Left colon (tissue), 2 donors: ENCODE measurements at regions not wholly inside any gene's neighbourhood (a gene's known extent, or its start where the extent isn't known, plus 50 kb on each side); places are given as distances from the start of the nearest gene placed in this dataset.

Source experiments
- ATAC-seq: fragments of 200-7000 bp; cut with Tn5 transposase; one replicate; pipeline ENCODE4 v1.9.1; 2020; ENCODE audit warnings: mild to moderate bottlenecking, moderate library complexity
- DNase-seq, 2 donors: peaks; one replicate each; pipeline ENCODE4 v3.0.0-alpha.2; 2020
- intact Hi-C, 2 donors: fragments of 100-400 bp; cut with DNase I in 1 of 2; cut with micrococcal nuclease in 1 of 2; formaldehyde crosslinking; loops; one replicate each; pipeline versions ENCODE4 v1.11.2 to v1.14.0; 2022; cut with DNase I, micrococcal nuclease
- donor health status: DM: no; HTN: no; CAD: no.
- donor health status: DM: yes; HTN: yes; CAD: no.

DNA sequence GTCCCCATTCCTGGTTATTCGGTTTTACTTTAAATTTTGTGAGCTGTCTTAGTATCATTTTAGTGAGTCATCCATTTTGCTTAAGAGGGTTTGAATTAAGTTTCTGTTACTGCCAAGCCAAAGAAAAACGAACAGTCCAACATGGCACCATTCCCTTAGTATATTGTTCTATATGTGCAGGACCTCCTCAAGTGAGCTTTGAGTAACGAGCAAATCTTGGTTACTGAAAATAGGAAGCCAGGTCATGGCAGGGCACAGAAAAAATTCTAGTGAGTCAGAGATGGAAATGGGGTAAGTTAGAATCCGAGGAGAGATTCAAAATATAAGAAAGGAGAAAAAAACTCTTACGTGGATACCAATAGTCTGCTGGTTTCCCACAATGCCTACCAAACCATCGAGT, 292.9 kb downstream of the BAMBI start:
- intact Hi-C loops: no loop called here
- no peak for ATAC-seq

DNA sequence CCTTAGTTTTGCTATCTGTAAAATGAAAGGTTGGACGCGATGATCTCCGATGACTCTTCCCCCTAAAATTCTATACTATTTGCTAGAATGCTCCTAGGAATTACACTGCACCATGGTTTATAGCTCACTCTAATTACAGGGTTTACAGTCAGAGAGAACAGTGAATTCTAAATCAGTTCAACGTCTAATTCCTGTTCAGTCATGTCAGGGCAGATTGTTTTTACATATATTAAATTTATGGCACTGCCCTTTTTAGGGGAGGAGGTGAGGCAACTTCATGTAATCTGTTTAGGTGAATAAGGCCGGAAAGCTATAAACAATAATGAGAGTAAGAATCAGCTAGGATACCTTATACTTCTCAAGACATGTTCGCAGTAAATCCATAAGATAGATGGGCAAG, 293.9 kb downstream of the BAMBI start:
- intact Hi-C loops: no loop called here
- ATAC-seq (no peak), DNase-seq (no peak)

More for the DNA sequence above, 292.9 kb downstream of the BAMBI start:
- no peak for DNase-seq

- DNase-seq (no peak), ATAC-seq (no peak)
- intact Hi-C loops: no loop called here
Observed at GRCh38 chr10:28971764-28972163, 294.4 kb downstream of the BAMBI start.

DNA sequence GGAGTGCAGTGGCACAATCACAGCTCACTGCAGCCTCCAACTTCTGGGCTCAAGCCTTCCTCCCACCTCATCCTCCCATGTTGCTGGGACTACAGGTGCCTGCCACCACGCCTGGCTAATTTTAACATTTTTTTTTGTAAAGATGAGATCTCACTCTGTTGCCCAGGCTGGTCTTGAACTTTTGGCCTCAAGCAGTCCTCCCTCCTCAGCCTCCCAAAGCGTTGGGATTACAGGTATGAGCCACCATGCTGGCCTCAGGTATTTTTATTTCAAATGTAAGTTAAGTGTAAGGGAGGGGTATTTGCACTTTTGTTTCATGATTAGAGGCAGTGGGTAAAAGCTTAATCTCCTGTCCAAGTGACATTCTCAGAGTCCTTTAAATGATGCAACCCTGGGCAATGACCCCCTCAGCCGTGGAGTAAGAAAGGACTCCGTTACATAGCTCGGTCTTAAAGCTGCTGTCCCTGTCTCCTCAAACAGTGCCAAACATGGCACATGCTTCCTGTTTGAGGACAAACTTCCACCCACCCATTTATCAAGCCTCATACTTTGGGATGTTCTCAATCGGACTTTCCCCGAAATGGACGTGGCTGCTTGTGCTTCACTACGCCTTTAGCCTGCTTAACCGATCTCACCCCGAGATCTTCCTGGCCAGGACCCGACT, 296.1 kb downstream of the BAMBI start:
- DNase-seq: no peak
- intact Hi-C loops: no loop called here
- no peak for ATAC-seq

GRCh38 chr10:28975891-28976531, 298.7 kb downstream of the BAMBI start:
- no peak for DNase-seq
- intact Hi-C loops: no loop called here
- no peak for ATAC-seq

DNA sequence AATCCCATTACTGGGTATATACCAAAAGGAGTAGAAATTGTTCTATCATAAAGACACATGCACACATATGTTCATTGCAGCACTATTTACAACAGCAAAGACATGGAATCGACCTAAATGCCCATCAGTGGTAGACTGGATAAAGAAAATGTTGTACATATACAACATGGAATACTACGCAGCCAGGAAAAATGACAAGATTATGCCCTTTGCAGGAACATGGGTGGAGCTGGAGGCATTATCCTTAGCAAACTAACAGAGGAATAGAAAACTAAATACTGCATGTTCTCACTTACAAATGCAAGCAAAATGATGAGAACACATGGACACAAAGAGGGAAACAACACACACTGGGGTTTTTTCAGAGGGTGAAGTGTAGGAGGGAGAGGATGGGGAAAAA, 300.2 kb downstream of the BAMBI start:
- intact Hi-C loops: no loop called here

DNA sequence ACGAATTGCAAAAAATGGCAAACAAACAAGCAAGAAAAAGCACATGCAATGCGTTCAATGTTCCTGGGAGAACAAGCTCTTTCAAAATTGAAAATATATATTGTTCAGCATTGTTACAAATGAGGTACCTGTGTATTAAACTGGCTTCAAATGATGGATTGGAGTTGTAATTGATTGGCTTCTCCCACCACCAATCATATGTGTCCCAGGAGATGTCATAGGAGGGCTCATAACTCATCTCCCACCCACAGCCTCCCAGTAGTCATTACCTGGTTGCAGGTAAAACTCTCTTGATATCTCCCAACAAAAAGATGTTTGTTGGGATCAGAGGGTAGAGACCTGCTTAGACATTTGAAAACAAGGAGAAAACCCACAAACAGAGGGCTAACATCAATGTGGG, 302.9 kb downstream of the BAMBI start:
- DNase-seq: no peak
- no peak for ATAC-seq
- intact Hi-C loops: no loop called here

More for the DNA sequence above, 300.2 kb downstream of the BAMBI start:
- ATAC-seq: no peak
- no peak for DNase-seq

- ATAC-seq (no peak), DNase-seq (no peak)
- intact Hi-C loops: no loop called here
Observed at GRCh38 chr10:28981007-28981406, 303.7 kb downstream of the BAMBI start.

DNA sequence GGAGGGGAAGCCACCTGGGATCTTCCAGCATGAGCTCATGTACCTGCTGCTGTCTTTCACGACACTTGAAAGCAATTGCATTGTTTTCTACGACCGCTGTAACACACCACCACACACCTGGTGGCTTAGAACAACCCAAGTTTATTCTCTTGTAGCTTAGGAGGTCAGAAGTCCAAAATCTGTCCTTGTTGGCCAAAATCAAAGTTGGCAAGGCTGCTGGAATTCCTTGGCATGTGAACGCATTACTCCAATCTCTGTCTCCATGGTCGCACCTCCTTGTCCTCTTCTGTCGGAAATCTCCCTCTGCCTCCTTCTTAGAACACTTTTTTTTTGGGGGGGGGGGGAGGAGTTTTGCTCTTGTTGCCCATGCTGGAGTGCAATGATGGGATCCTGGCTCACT, 305.7 kb downstream of the BAMBI start:
- DNase-seq (no peak), ATAC-seq (no peak)
- intact Hi-C loops: no loop called here

- intact Hi-C loops: no loop called here
- ATAC-seq: no peak
- DNase-seq: no peak
Observed at GRCh38 chr10:28983799-28984198, 305.1 kb upstream of the LYZL1 start.

DNA sequence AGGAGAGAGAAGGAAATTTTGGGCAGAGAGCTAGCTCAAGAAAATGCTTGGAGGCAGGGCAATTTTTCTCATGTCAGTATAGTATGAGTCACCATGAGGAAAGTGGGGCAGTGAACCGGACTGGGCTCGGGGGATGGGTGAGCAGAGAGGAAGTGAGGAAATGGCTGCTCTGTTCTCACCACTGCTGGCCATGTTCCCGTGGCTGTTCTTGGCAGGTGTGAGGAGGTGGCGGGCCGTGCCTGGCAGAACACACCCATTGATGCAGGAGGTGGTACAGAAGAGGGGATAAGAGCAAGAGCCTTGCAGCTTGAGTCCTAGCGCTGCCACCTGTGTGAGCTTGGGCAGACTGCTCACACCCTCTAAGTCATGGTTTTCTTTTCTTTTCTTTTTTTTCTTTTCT, 304.4 kb upstream of the LYZL1 start:
- peak; percentile 79 for ATAC-seq
- intact Hi-C loops: no loop called here
- DNase-seq: peak; percentile 36 to 64

DNA sequence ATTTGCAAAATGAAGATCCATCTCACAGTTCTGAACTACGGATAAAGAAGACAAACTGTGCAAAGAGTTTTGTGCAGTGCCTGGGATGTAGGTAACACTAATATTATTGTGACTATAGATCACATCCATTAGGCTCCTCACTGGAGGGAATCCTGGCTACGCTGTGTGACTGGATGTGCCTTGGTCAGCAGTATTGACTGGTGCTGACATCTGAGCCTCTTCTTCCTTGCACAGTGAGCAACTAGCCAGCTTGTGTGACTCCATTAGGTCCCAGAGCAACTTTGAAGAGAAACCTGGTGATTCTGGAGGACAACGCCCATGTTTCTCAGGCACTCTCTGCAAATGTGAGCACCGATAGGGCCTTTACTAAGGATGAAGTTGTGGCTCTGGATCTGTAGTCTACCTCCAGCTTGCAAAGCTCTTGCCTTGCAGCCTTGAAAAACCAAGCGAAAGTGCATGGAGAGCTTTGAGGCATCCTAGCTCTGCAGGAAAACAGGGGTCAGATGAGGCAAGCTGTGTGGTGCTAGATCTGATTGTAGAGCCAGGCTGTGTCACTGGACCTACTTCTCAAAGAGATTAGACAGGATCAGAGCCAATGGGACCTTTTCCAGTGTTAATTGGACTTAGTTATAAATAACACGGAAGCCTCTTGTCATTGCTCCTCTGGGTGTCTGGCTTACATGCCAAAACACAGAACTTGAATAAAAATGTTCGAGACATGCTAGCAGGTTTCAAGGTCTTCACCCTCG, 303.6 kb upstream of the LYZL1 start:
- ATAC-seq: no peak
- intact Hi-C loops: no loop called here
- no peak for DNase-seq

DNA sequence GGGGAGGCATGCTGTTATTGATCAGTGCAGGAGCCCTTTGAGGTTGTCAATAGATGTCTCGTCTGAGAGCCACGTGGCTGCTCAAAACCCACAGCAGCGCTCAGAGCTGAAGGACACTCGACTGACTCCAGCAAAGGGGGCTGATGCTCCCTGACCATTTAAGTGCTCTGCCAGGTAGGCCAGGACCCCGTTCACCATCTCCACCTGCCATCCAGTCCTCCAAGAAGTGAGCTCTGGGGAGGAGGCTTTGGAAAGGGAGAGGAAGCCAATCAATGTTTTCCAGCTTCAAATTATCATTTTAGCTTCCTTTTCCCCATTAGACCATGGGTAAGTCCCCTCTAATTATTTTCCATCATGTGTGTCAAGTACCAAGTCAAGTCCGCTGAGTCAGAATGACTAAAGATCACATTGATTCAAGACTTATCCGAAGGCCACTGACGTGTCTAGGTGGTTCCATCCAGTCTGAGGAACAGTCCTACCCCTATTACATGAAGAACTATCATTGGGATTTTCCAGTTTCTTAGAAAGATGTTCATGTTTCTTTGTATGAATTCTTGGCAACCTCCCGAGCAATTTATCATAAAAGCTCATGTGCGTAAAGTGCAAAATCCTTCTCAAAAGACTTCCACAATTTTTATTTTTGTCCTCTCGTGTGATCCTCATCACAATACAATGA, 302.6 kb upstream of the LYZL1 start:
- ATAC-seq (no peak), DNase-seq (no peak)
- intact Hi-C loops: no loop called here

DNA sequence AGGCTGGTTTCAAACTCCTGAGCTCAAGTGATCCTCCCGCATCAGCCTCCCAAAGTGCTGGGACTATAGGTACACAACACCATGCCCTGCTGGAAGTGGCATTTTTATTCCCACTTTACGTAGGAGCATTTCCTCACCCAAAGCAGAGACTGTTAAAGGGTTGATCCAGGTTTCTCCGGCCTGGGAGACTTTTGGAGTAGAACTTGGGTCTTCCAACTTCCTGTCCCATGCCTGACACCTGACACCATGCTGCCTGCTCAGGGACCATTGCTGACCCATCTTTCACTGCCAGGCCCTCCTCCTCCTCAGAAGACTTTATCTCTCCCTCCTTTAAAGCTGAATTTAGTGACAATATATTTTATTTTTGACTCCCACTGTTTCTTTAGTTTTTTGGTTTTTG, 302.0 kb upstream of the LYZL1 start:
- ATAC-seq: no peak
- DNase-seq: no peak
- intact Hi-C loops: no loop called here

DNA sequence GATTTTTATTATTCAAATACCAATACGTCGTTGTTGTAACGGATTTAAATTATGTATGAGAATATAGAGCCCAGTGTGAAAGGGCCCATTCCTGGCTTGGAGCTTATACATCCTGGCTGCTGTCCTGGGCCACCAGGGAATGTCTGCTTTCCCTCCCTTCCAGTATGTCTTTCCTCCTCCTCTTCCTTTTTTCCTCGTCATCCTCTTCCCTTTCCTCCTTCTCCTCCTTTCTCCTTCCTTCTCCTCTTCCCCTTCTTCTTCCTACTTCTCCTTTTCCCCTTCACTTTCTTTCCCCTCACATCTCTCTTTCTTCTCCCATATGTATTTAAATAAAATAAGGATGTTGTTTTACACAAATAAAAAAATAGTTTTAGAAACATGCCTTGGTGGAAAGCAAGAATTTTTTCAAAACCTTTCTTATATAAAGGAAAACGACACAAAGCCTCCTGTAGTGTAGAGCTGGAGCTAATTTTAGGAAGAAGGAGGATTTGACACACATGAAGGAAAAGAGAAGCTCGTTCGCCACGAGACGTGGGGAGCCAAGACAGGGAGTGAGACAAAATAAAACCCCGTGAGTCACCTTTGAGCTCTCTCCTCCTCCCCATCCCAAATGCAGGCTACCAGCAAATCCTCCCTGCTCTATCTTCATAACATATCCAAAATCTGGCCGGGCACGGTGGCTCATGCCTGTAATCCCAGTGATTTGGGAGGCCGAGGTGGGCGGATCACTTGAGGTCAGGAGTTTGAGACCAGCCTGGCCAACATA, 301.1 kb upstream of the LYZL1 start:
- DNase-seq: no peak
- intact Hi-C loops: no loop called here
- no peak for ATAC-seq

DNA sequence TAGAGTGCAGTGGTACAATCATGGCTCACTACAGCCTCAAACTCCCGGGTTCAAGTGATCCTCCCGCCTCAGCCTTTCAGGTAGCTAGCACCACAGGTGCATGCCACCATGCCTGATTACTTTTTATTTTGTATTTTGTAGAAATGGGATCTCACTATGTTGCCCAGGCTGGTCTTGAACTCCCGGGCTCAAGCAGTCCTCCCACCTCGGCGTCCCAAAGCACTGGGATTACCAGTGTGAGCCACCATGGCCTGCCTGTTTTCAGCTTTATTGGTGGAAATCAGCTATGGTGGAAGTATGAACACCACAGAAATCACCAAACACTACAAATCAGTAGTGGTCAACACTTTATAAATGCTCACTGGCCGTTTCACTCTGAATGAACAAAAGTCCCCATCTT, 299.9 kb upstream of the LYZL1 start:
- intact Hi-C loops: no loop called here
- ATAC-seq: no peak
- DNase-seq: no peak

- DNase-seq (peak in 1 of 2 donors; percentile 44), ATAC-seq (peak; percentile 89)
- intact Hi-C loops: loop anchor here in 1 of 2 donors (5.0 kb wide), 1 partner anchor 329 kb away; no protein-coding TSS in a partner anchor
Observed at GRCh38 chr10:28991333-28992270, 297.3 kb upstream of the LYZL1 start.

GRCh38 chr10:28993056-28993455, 295.8 kb upstream of the LYZL1 start:
- ATAC-seq (no peak), DNase-seq (no peak)
- intact Hi-C loops: loop anchor here in 1 of 2 donors (5.0 kb wide), 1 partner anchor 331 kb away; no protein-coding TSS in a partner anchor
